Esophagus muscularis mucosa (tissue), 3 donors: ENCODE measurements at regions not wholly inside any gene's neighbourhood (a gene's known extent, or its start where the extent isn't known, plus 50 kb on each side); places are given as distances from the start of the nearest gene placed in this dataset.

ENCODE experiments used
- POLR2A ChIP-seq: fragments of 450-650 bp; IDR thresholded peaks from one replicate; pipeline ENCODE4 v1.6.1; 2017; ENCODE audit warnings: antibody characterized with exemption, moderate library complexity, mild to moderate bottlenecking, low read depth
- POLR2AphosphoS5 ChIP-seq, 2 donors: sonication (generic); formaldehyde crosslinking; IDR thresholded peaks; one replicate each; pipeline ENCODE4 v1.6.1; 2017; ENCODE audit warnings: antibody characterized with exemption in 2 of 2
- TF ChIP-seq, protein P1 (sequence below), 3 experiments: fragments of 200-600 bp in 2 of 3; fragments of 450-650 bp in 1 of 3; sonication (generic) in 2 of 3; IDR thresholded peaks; one replicate each; pipeline ENCODE4 v1.5.1; 2017 to 2019; ENCODE audit warnings: antibody characterized with exemption in 3 of 3, mild to moderate bottlenecking in 2 of 3, moderate library complexity in 1 of 3

DNA sequence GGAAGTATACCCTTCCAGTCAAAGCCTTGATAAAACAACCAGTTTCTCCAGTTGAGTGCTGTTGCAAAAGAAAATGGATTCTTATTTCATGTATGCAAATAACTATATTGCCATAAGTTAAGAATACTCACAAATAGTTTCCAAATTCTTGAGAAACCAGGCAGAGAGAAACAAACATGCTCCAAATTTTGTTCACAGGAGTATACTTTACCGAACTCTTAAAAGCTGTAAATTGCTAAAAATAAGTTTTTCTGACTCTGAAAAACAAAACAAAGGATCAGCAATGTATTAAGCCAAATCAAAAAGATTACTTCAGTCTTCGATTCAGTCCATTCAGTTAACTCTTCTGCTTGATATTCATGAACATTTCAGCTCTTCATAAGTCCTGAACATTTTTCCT is 646.5 kb downstream of the MCTP2 start:
- TF ChIP-seq, protein P1, sequence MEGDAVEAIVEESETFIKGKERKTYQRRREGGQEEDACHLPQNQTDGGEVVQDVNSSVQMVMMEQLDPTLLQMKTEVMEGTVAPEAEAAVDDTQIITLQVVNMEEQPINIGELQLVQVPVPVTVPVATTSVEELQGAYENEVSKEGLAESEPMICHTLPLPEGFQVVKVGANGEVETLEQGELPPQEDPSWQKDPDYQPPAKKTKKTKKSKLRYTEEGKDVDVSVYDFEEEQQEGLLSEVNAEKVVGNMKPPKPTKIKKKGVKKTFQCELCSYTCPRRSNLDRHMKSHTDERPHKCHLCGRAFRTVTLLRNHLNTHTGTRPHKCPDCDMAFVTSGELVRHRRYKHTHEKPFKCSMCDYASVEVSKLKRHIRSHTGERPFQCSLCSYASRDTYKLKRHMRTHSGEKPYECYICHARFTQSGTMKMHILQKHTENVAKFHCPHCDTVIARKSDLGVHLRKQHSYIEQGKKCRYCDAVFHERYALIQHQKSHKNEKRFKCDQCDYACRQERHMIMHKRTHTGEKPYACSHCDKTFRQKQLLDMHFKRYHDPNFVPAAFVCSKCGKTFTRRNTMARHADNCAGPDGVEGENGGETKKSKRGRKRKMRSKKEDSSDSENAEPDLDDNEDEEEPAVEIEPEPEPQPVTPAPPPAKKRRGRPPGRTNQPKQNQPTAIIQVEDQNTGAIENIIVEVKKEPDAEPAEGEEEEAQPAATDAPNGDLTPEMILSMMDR (IDR thresholded peaks at IDR 0.05): no peak
- no peak for TF ChIP-seq POLR2A
- no peak for TF ChIP-seq POLR2AphosphoS5 (IDR thresholded peaks at IDR 0.05)
